ENCODE measurements at regions not wholly inside any gene's neighbourhood (a gene's known extent, or its start where the extent isn't known, plus 50 kb on each side); places are given as distances from the start of the nearest gene placed in this dataset.

GRCh38 chr20:52921340-52921739 lies 50.8 kb upstream of the TSHZ2 start:
- no peak for DNase-seq

DNA sequence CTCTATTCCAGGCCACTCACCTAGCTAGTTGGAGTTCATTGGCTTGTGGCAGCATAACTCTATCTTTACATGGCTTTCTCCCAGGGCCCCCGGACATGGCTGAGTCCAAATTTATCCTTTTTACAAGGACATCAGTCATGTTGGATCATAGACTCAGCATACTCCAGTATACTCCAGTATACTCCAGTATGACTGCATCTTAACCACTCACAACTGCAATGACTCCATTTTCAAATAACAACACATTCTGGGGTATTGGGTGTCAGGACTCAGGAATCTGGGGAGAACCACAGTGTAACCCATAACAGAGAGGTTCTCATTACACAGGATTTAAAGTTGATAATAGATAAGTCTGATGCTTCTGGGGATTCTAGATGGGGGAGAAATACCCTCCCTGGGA lies 53.8 kb upstream of the TSHZ2 start:
- DNase-seq: no peak

DNA sequence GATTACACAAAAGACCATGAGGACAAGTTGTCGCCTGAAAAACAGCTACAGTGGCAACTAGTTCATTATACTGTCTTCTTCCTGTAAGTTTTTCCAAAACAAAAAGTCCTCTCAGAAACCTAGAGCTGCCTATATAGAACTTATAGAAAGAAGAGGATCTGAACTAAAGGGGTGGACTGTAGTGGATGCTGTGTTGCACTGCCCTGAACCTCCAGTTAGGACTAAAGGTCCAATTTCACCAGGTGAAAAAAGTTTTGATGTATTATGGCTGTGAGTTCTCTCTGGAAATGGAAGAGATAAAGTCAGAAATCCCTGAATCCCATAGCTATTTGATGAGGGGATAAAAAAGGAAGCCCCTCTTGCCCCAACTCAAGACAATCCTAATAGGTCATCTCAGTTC lies 56.6 kb upstream of the TSHZ2 start:
- no peak for DNase-seq

GRCh38 chr20:52914870-52915269 lies 57.3 kb upstream of the TSHZ2 start:
- DNase-seq: no peak

DNA sequence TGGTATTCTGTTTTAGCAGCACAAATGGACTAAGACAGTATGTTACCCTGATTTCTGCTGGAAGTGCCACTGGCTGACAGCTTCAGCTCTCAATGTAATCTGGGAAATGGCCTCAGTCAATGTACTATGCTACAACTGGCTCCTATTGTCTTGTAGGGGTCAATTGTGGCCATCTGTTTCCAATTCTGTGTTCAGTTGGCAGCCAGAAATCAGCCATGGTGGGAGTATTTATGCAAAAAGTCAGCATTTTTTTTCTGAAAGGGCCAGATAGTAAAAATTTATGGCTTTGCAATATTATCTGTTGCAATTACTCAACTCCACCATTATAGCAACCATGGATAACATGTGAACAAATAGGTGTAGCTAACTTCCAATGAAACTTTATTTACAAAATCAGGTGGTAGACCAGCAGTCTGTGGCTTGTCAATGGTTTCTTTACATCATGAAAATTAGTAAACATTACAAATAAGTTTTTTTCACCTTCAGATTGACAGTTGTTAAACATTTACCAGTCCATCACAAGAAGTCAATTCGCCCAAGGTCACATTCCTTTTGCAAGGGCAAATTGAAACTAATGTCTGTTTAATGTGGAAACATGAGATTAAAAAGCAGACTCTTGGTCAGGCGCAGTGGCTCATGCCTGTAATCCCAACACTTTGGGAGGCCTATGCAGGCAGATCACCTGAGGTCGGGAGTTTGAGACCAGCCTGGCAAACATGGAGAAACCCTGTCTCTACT lies 58.3 kb upstream of the TSHZ2 start:
- no peak for DNase-seq

- peak; percentile 50 for DNase-seq
Observed at GRCh38 chr20:52905241-52905994, 66.7 kb upstream of the TSHZ2 start.

- peak; percentile 50 for DNase-seq
Observed at GRCh38 chr20:52904837-52905236, 67.3 kb upstream of the TSHZ2 start.

DNA sequence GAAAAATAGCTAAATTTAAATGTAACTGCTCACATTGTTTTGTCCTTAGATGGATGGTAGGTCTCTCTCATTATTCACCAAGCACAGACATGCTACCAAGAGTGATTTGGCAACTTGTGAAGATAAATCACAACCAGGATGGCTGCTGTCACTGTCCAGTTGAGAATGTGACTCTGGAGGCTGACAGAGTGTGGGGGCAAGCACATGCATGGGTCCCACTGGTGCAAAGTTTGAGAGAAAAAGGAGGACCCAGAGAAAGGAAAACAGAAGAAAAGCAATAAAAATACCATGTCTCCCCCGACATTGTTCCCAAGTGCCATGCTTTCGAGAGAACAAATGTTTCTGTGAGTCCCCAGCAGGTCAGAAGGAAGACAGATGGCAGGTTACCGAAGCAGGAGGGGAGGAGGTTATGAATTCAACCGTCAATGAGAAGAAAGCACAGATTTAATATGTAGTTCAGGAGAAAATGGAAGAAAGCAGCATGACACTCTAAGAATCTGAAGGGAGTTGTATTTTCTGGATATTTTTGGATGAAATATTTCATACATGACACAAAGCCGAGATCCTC lies 73.0 kb upstream of the TSHZ2 start:
- peak; percentile 41 for DNase-seq

DNA sequence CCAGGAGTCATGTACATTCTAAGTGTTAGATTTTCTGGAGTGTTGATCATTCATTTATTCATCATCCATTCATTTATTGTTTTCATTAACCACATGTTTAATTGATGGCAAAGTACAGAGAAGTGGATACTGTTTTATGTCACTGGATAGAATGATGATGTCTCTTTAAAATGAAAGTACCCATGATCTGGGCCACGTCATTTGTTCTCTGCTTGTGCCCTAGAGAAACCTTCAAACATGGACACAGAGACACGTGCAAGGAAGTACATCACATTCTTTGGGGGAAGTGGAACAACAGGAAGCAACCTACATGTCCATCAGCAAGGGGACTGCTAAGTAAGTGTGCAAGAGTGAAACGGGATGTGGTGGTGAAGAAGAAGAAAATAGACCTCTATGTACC lies 75.8 kb upstream of the TSHZ2 start:
- DNase-seq: no peak

- no peak for DNase-seq
Observed at GRCh38 chr20:52895701-52896100, 76.5 kb upstream of the TSHZ2 start.

DNA sequence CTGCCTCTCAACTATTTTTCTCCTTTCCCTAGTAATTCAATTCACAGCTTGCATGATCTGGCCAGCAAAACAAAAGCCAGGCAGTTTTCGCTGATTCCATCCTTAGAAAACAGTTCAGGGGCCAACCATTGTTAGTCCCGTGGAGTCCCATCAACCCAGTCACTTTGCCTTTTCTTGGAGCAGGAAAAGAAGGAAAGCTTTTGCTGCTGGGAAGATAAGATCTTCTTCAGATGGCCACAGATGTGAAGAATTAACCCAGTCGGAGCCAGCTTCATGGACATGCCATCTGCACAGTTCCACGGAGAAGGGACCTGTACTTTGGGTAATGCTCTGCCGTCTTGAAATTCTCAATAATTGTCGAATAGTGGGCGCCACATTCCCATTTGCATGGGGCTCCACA lies 76.9 kb upstream of the TSHZ2 start:
- DNase-seq: no peak

- DNase-seq: no peak
Observed at GRCh38 chr20:52893498-52893897, 78.7 kb upstream of the TSHZ2 start.

GRCh38 chr20:52892023-52892422 lies 80.1 kb upstream of the TSHZ2 start:
- no peak for DNase-seq

GRCh38 chr20:52890130-52890529 lies 82.0 kb upstream of the TSHZ2 start:
- DNase-seq: no peak

DNA sequence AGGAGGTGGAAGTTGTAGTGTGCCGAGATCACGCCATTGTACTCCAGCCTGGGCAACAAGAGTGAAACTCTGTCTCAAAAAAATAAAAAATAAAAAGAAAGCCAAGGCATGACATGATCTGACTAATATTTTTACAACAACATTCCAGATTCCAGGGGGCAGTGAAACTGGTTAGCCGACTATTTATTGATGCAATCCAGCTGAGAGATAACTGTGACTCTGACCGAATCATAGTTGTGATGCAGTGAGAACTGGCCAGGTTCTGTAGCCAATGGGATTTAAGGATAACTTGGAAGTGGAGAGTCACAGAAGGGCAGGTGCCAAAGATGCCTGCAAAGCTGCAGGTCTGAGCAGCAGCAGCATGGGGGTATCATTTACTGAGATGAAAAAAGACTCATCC lies 82.9 kb upstream of the TSHZ2 start:
- DNase-seq: no peak

- no peak for DNase-seq
Observed at GRCh38 chr20:52888096-52888495, 84.1 kb upstream of the TSHZ2 start.

DNA sequence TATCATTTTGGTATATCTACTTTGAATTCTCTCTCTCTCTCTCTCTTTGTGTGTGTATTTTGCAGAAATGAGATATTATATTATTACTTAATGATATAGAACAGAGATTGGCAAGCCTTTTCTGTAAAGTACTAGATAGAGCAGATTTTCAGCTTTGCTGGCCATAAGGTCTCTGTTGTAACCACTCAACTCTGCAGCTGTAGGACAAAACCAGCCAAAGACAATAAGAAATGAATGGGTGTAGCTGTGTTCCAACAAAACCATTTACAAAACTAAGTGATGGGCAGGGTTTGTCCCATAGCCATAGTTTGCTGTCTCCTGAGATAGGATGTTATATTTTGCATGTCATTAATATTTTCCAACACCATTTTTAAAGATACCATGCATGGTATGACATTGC lies 91.2 kb upstream of the TSHZ2 start:
- no peak for DNase-seq

DNA sequence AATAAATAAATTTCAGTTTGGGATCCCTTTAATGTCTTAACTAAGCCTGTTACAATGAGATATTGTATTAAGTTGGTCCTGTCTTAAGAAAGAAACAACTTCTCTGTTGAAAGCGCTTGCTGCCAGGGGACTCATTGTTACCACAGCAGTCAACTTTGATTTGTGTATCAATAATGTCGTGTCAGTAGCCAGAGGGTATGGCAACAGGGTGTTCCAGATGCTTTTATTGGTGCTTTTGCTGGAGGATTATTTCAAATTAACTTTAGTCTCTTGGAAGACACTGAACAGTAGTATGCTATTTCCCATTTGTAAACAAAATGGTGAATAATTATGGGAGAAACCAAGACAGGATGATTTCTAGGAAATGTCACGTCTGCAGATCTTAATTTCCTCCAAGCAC lies 91.9 kb upstream of the TSHZ2 start:
- no peak for DNase-seq

- no peak for DNase-seq
Observed at GRCh38 chr20:52874241-52874640, 97.9 kb upstream of the TSHZ2 start.

DNA sequence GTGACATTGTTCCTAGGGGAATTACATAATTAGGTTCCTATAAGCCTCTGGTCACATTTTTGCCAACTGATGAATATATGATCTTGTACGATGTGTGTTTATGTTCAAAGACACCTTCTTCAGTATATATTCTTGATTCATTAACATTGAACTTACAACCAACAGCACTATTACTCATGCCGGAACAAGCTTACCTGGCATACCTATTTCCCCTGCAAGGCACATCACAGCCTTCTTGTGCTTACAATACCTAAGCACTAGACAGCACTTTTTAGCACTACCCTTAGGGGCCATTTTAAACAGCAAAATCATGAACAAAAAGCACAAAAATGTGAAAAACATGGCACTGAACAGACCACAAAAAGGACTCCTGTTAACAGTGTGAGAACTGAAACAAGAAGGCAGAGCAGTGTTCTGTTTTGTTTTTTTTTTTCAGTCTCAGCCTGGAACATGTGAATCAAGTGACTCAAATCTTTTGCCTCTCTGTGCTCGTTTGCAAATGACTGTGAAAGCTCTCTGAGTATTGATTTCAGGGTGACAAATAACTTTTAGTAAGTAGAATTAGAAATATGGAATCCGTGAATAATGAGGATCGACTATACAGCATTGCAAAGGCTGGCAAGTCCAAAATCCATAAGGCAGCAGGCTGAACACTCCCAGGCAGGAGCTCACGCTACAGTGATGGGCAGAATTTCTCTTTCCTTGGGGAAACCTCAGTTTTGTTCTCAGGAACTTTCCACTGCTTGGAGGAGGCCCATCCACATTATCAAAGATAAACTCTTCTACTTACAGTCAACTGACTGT lies 102.3 kb upstream of the TSHZ2 start:
- DNase-seq: no peak

DNA sequence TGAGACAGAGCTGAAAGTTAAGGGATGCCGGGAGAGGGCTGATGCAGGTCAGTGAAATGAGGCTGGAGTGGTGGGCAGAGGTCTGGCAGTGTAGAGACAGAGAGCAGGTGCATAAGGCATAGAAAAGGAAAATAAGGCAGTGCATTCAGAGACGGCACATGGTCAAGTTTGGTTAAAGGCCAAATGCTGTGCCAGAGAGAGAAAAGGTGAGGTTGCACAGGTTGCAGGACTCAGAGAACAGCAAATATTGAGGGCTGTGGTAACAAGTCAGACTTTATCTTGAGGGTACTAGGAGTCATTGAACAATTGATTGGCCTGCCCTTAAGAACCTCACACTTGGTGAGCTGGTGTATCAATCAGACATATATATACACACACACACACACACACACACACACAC lies 102.9 kb upstream of the TSHZ2 start:
- no peak for DNase-seq

GRCh38 chr20:52867305-52867704 lies 104.9 kb upstream of the TSHZ2 start:
- DNase-seq: no peak

- no peak for DNase-seq
Observed at GRCh38 chr20:52864916-52865605, 107.1 kb upstream of the TSHZ2 start.
